Adrenal gland (tissue), 9 donors: ENCODE measurements at regions not wholly inside any gene's neighbourhood (a gene's known extent, or its start where the extent isn't known, plus 50 kb on each side); places are given as distances from the start of the nearest gene placed in this dataset.

Source experiments
- DNase-seq, 7 donors: peaks; one replicate each; pipeline ENCODE4 v3.0.0-alpha.2; 2019 to 2020
- H3K27ac ChIP-seq, 5 donors: fragments of 200-600 bp; sonication (generic) in 4 of 5; 1 replicate in 3 of 5; 2 replicates in 2 of 5; pipeline versions ENCODE4 v1.5.1 to v1.8.0; 2016 to 2020; ENCODE audit warnings: mild to moderate bottlenecking in 1 of 5
- H3K27me3 ChIP-seq: fragments of 200-600 bp; 2 replicates; pipeline ENCODE4 v1.8.0; 2021
- H3K36me3 ChIP-seq, 2 donors: fragments of 200-600 bp; replicated peaks in 1 of 2; 1 replicate in 1 of 2; 2 replicates in 1 of 2; pipeline versions ENCODE4 v1.5.1 to v1.8.0; 2018 to 2022
- H3K4me1 ChIP-seq, 2 donors: fragments of 200-600 bp; replicated peaks in 1 of 2; 1 replicate in 1 of 2; 2 replicates in 1 of 2; pipeline versions ENCODE4 v1.5.1 to v1.8.0; 2018 to 2021
- H3K4me3 ChIP-seq, 4 donors: fragments of 200-600 bp; sonication (generic) in 3 of 4; one replicate each; pipeline ENCODE4 v1.5.1; 2016 to 2018
- H3K9me3 ChIP-seq, 3 donors: fragments of 200-600 bp; sonication (generic) in 1 of 3; replicated peaks in 1 of 3; 1 replicate in 2 of 3; 2 replicates in 1 of 3; pipeline versions ENCODE4 v1.5.1 to v1.8.0; 2016 to 2021
- POLR2A ChIP-seq, 2 donors: fragments of 450-650 bp; IDR thresholded peaks; one replicate each; pipeline ENCODE4 v1.6.1; 2017; ENCODE audit warnings: antibody characterized with exemption in 2 of 2, mild to moderate bottlenecking in 2 of 2, moderate library complexity in 1 of 2
- WGBS, 4 donors: extraction: QIAGEN DNeasy Blood & Tissue Kit in 2 of 4; methylation state at CpG; one replicate each; pipeline versions ENCODE4 v1.1.5 to v1.1.7; 2013 to 2017; 5-methylcytosine and 5-hydroxymethylcytosine counted together
- intact Hi-C, 2 donors: fragments of 100-400 bp; cut with DNase I; formaldehyde crosslinking; loops; one replicate each; pipeline versions ENCODE4 v1.14.1 to v1.15.0; 2022 to 2023
- TF ChIP-seq, protein P1 (sequence below), 6 experiments: fragments of 450-650 bp in 4 of 6; fragments of 200-600 bp in 2 of 6; sonication (generic) in 1 of 6; IDR thresholded peaks; 1 replicate in 5 of 6; 2 replicates in 1 of 6; pipeline versions ENCODE4 v1.5.1 to v1.8.0; 2016 to 2021; ENCODE audit warnings: antibody characterized with exemption in 6 of 6, mild to moderate bottlenecking in 2 of 6, moderate library complexity in 1 of 6
- donor health status: healthy with polysubstance abuse.
- donor health status: Bipolar disorder and iron deficiency.
- donor health status: DM: yes; HTN: yes; CAD: no.
- donor health status: DM: no; HTN: no; CAD: no.
- donor health status: DM: no; HTN: no; CAD: no.

DNA sequence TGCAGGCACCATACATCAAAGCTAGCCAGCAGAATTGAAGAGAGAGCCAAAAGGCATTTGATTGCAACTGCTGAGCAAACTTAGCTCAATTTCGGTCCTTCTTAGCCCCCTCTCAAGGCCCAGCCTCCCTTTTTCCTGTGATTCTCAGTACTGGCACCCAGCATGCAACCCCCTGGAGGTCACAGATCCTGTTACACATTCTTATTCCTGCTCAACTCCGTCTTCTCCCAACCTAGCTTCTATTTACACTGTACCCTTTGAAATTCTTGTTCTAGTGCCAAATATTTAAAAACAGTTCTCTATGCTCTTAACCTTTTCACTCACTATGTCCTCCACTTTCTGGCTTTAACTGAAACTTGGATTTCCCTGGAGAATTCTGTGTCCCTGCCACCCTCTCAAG lies 131.3 kb upstream of the CPSF6 start:
- peak in 1 of 7 donors; percentile 7 for DNase-seq
- WGBS, 4 donors, result 12 to 24% (median 17%) methylated on average over 2 of the region's 2 CpGs
- H3K27me3 ChIP-seq, result no peaks in the 10 kb centered on the region
- intact Hi-C loops, result no loop called here
- TF ChIP-seq, protein P1, sequence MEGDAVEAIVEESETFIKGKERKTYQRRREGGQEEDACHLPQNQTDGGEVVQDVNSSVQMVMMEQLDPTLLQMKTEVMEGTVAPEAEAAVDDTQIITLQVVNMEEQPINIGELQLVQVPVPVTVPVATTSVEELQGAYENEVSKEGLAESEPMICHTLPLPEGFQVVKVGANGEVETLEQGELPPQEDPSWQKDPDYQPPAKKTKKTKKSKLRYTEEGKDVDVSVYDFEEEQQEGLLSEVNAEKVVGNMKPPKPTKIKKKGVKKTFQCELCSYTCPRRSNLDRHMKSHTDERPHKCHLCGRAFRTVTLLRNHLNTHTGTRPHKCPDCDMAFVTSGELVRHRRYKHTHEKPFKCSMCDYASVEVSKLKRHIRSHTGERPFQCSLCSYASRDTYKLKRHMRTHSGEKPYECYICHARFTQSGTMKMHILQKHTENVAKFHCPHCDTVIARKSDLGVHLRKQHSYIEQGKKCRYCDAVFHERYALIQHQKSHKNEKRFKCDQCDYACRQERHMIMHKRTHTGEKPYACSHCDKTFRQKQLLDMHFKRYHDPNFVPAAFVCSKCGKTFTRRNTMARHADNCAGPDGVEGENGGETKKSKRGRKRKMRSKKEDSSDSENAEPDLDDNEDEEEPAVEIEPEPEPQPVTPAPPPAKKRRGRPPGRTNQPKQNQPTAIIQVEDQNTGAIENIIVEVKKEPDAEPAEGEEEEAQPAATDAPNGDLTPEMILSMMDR (IDR thresholded peaks at IDR 0.05), result peak in 1 of 6 experiments; percentile 7
- no peak for TF ChIP-seq POLR2A (IDR thresholded peaks at IDR 0.05)
- no peaks in the 10 kb centered on the region for H3K36me3 ChIP-seq
- H3K4me1 ChIP-seq, result peaks cover 4 to 23% of the 10 kb centered on the region in 2 donors
- H3K27ac ChIP-seq, result peak overlapping the region in 1 of 5 donors; percentile 35
- H3K9me3 ChIP-seq, result no peaks in the 10 kb centered on the region
- no peak overlapping the region for H3K4me3 ChIP-seq

DNA sequence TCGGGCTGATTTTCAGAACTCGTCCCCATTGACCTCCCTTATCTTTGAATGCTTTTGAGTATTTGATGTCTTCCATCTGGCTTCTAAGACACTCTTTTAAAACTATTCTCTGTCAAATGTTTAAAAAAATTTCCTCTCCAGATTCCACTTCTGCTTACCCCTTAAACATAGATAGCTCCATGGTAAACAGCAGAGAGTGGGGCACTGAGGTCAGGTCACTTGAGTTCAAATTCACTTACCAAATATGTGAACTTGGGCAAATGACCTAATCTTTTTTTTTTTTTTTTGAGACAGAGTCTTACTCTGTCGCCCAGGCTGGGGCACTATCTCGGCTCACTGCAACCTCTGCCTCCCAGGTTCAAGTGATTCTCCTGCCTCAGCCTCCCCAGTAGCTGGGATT lies 126.8 kb upstream of the CPSF6 start:
- H3K4me1 ChIP-seq, result peaks cover 4 to 18% of the 10 kb centered on the region in 2 donors
- TF ChIP-seq POLR2A (IDR thresholded peaks at IDR 0.05), result no peak
- TF ChIP-seq, protein P1 (IDR thresholded peaks at IDR 0.05), result no peak
- intact Hi-C loops, result no loop called here
- H3K27me3 ChIP-seq, result no peaks in the 10 kb centered on the region
- WGBS, 4 donors, result 29 to 38% (median 33%) methylated on average over 4 of the region's 4 CpGs
- no peak overlapping the region for H3K4me3 ChIP-seq
- no peaks in the 10 kb centered on the region for H3K9me3 ChIP-seq
- no peak for DNase-seq
- no peak overlapping the region for H3K27ac ChIP-seq
- H3K36me3 ChIP-seq, result no peaks in the 10 kb centered on the region

GRCh38 chr12:69115099-69115498 lies 124.3 kb upstream of the CPSF6 start:
- 61 to 92% (median 86%) methylated on average over 2 to 3 of the region's 3 CpGs for WGBS, 4 donors

DNA sequence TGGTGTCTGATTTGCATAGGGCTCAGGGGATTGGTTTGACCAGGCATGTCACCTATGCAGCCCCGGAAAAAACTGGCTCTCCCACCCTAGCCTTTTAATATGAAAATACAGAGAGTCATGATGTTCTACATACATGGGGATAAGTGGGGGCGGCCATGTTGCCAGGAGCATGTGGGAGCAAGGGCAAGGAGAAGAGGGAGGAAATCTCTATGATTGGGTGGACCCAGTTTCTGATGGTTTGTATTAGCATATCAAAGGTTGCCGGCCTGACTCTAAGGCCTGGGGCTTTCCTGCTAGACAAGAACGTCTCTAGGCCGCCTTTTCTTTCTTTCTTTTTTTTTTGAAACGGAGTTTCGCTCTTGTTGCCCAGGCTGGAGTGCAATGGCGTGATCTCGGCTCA lies 123.4 kb upstream of the CPSF6 start:
- no peak for DNase-seq
- H3K27ac ChIP-seq, result no peak overlapping the region
- intact Hi-C loops, result no loop called here
- TF ChIP-seq, protein P1 (IDR thresholded peaks at IDR 0.05), result no peak
- TF ChIP-seq POLR2A (IDR thresholded peaks at IDR 0.05), result no peak
- no peak overlapping the region for H3K4me3 ChIP-seq
- H3K27me3 ChIP-seq, result no peaks in the 10 kb centered on the region
- WGBS, 4 donors, result 90 to 96% (median 92%) methylated on average over 7 to 9 of the region's 9 CpGs
- peaks cover 0 to 19% of the 10 kb centered on the region in 2 donors for H3K4me1 ChIP-seq
- H3K36me3 ChIP-seq, result no peaks in the 10 kb centered on the region
- H3K9me3 ChIP-seq, result no peaks in the 10 kb centered on the region

More at GRCh38 chr12:69115099-69115498, 124.3 kb upstream of the CPSF6 start:
- H3K27ac ChIP-seq, result no peak overlapping the region
- H3K27me3 ChIP-seq, result no peaks in the 10 kb centered on the region
- intact Hi-C loops, result no loop called here
- DNase-seq, result no peak
- no peaks in the 10 kb centered on the region for H3K9me3 ChIP-seq
- H3K36me3 ChIP-seq, result no peaks in the 10 kb centered on the region
- no peak for TF ChIP-seq POLR2A (IDR thresholded peaks at IDR 0.05)
- TF ChIP-seq, protein P1 (IDR thresholded peaks at IDR 0.05), result no peak
- no peak overlapping the region for H3K4me3 ChIP-seq
- peaks cover 0 to 19% of the 10 kb centered on the region in 2 donors for H3K4me1 ChIP-seq
